ENCODE measurements at regions not wholly inside any gene's neighbourhood (a gene's known extent, or its start where the extent isn't known, plus 50 kb on each side); places are given as distances from the start of the nearest gene placed in this dataset.

GRCh38 chr16:55044201-55044975, 113.7 kb downstream of the IRX5 start:
- no peak overlapping the region for H3K4me3 ChIP-seq
- DNase-seq (ENCODE audit: low spot score in 2 of 2) = no peak
- TF ChIP-seq CTCF (IDR thresholded peaks at IDR 0.05) = no peak

GRCh38 chr16:55045329-55045728, 114.7 kb downstream of the IRX5 start:
- Histone ChIP-seq H3K27me3 (no peaks in the 10 kb centered on the region), H3K9me3 (no peaks in the 10 kb centered on the region)
- WGBS, 2 donors = 78 to 87% methylated on average over 3 of the region's 3 CpGs

More at GRCh38 chr16:55044201-55044975, 113.7 kb downstream of the IRX5 start:
- Histone ChIP-seq H3K9me3 (no peaks in the 10 kb centered on the region), H3K27ac (no peak overlapping the region), H3K27me3 (no peaks in the 10 kb centered on the region), H3K36me3 (no peaks in the 10 kb centered on the region), H3K4me1 (no peaks in the 10 kb centered on the region)
- 52 to 65% methylated on average over 7 to 11 of the region's 11 CpGs for WGBS, 2 donors

GRCh38 chr16:55045756-55046460, 115.2 kb downstream of the IRX5 start:
- H3K36me3 ChIP-seq = no peaks in the 10 kb centered on the region
- no peaks in the 10 kb centered on the region for H3K27me3 ChIP-seq
- no peak for TF ChIP-seq POLR2A (IDR thresholded peaks at IDR 0.05)
- TF ChIP-seq CTCF (IDR thresholded peaks at IDR 0.05) = no peak
- TF ChIP-seq EP300 (IDR thresholded peaks at IDR 0.05) = no peak
- 61 to 69% methylated on average over 11 of the region's 11 CpGs for WGBS, 2 donors
- no peaks in the 10 kb centered on the region for H3K4me1 ChIP-seq
- no peaks in the 10 kb centered on the region for H3K9me3 ChIP-seq
- H3K4me3 ChIP-seq = no peak overlapping the region
- H3K27ac ChIP-seq = no peak overlapping the region
- no peak for DNase-seq (ENCODE audit: low spot score in 2 of 2)

More at GRCh38 chr16:55045329-55045728, 114.7 kb downstream of the IRX5 start:
- Histone ChIP-seq H3K27ac (no peak overlapping the region), H3K36me3 (no peaks in the 10 kb centered on the region), H3K4me3 (no peak overlapping the region), H3K4me1 (no peaks in the 10 kb centered on the region)
- DNase-seq (ENCODE audit: low spot score in 2 of 2) = no peak
- TF ChIP-seq CTCF (IDR thresholded peaks at IDR 0.05) = no peak
- no peak for TF ChIP-seq POLR2A (IDR thresholded peaks at IDR 0.05)
- TF ChIP-seq EP300 (IDR thresholded peaks at IDR 0.05) = no peak

- H3K4me1 ChIP-seq = no peaks in the 10 kb centered on the region
- WGBS, 2 donors = 95 to 97% methylated on average over 6 of the region's 6 CpGs
- TF ChIP-seq POLR2A (IDR thresholded peaks at IDR 0.05) (no peak), EP300 (IDR thresholded peaks at IDR 0.05) (no peak), CTCF (IDR thresholded peaks at IDR 0.05) (no peak)
- no peak for DNase-seq (ENCODE audit: low spot score in 2 of 2)
- H3K27ac ChIP-seq = no peak overlapping the region
- H3K4me3 ChIP-seq = no peak overlapping the region
- H3K36me3 ChIP-seq = no peaks in the 10 kb centered on the region
- no peaks in the 10 kb centered on the region for H3K27me3 ChIP-seq
- H3K9me3 ChIP-seq = no peaks in the 10 kb centered on the region
Measured at GRCh38 chr16:55046513-55046912, 115.8 kb downstream of the IRX5 start.

GRCh38 chr16:55046916-55047315, 116.3 kb downstream of the IRX5 start:
- H3K9me3 ChIP-seq = no peaks in the 10 kb centered on the region
- no peak overlapping the region for H3K27ac ChIP-seq
- DNase-seq (ENCODE audit: low spot score in 2 of 2) = no peak
- H3K4me1 ChIP-seq = no peaks in the 10 kb centered on the region
- 70% methylated on average over 4 of the region's 4 CpGs for WGBS, 2 donors
- TF ChIP-seq EP300 (IDR thresholded peaks at IDR 0.05) = no peak
- no peak for TF ChIP-seq CTCF (IDR thresholded peaks at IDR 0.05)
- TF ChIP-seq POLR2A (IDR thresholded peaks at IDR 0.05) = no peak
- no peaks in the 10 kb centered on the region for H3K36me3 ChIP-seq
- no peaks in the 10 kb centered on the region for H3K27me3 ChIP-seq
- H3K4me3 ChIP-seq = no peak overlapping the region

Data from tibial nerve (tissue), 4 donors.